ENCODE measurements at regions not wholly inside any gene's neighbourhood (a gene's known extent, or its start where the extent isn't known, plus 50 kb on each side); places are given as distances from the start of the nearest gene placed in this dataset.

- TF ChIP-seq ZBTB44 (tag by site-specific recombination; IDR thresholded peaks at IDR 0.05): no peak
- TF ChIP-seq BCL11B (tag by site-specific recombination; IDR thresholded peaks at IDR 0.05; ENCODE audit: low read depth): no peak
- no peak for TF ChIP-seq ZNF266 (tag by site-specific recombination; IDR thresholded peaks at IDR 0.05; ENCODE audit: low read depth)
- no peak for TF ChIP-seq ZNF561 (tag by site-specific recombination; IDR thresholded peaks at IDR 0.05; ENCODE audit: borderline replicate concordance)
- TF ChIP-seq ZNF623 (tag by site-specific recombination; IDR thresholded peaks at IDR 0.05): no peak
- TF ChIP-seq, protein P1, sequence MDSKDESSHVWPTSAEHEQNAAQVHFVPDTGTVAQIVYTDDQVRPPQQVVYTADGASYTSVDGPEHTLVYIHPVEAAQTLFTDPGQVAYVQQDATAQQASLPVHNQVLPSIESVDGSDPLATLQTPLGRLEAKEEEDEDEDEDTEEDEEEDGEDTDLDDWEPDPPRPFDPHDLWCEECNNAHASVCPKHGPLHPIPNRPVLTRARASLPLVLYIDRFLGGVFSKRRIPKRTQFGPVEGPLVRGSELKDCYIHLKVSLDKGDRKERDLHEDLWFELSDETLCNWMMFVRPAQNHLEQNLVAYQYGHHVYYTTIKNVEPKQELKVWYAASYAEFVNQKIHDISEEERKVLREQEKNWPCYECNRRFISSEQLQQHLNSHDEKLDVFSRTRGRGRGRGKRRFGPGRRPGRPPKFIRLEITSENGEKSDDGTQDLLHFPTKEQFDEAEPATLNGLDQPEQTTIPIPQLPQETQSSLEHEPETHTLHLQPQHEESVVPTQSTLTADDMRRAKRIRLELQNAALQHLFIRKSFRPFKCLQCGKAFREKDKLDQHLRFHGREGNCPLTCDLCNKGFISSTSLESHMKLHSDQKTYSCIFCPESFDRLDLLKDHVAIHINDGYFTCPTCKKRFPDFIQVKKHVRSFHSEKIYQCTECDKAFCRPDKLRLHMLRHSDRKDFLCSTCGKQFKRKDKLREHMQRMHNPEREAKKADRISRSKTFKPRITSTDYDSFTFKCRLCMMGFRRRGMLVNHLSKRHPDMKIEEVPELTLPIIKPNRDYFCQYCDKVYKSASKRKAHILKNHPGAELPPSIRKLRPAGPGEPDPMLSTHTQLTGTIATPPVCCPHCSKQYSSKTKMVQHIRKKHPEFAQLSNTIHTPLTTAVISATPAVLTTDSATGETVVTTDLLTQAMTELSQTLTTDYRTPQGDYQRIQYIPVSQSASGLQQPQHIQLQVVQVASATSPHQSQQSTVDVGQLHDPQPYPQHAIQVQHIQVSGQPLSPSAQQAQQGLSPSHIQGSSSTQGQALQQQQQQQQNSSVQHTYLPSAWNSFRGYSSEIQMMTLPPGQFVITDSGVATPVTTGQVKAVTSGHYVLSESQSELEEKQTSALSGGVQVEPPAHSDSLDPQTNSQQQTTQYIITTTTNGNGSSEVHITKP (tag by site-specific recombination; IDR thresholded peaks at IDR 0.05): no peak
Observed at GRCh38 chr1:50275566-50275965, 147.7 kb downstream of the DMRTA2 start (continued).

DNA sequence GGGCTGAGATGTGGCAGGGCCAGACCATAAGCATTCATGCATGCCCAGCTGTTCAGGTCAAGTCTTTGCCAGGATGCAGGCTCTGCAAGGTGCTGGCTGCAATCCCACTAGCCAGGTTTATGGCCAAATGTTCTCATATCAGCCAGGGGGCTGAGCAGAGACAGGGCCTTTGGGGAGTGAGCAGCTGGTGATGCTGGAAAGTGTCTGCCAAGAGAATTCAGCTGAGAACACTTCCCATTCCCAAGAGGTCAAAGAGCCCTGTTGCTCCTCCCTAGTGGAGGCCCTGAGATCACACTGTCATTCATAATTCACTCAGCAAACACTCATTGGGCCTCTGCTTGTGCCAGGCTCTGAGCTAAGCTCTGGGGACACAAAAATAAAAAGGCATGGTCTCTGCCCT, 150.3 kb downstream of the DMRTA2 start:
- H3K27ac ChIP-seq (ENCODE audit: extremely low read depth, low read depth, low read length): no peak overlapping the region
- no peaks in the 10 kb centered on the region for H3K9me3 ChIP-seq (ENCODE audit: control insufficient read depth, insufficient read depth, low read depth, low read length)
- no peak overlapping the region for H3K4me3 ChIP-seq (ENCODE audit: low read depth, low read length)
- CTCF ChIA-PET: interaction anchor here (0.6 to 1.8 kb wide), 4 partner anchors 13 to 1236 kb away, joined by 3 to 6 read pairs (median 4); no protein-coding TSS in a partner anchor
- no peaks in the 10 kb centered on the region for H3K36me3 ChIP-seq (ENCODE audit: control insufficient read depth in 2 of 2, insufficient read depth in 1 of 2, low read length in 2 of 2)
- TF ChIP-seq ZFP41 (tag by site-specific recombination; IDR thresholded peaks at IDR 0.05; ENCODE audit: borderline replicate concordance): no peak
- TF ChIP-seq ZSCAN4 (tag by site-specific recombination; IDR thresholded peaks at IDR 0.05): no peak
- no peak for TF ChIP-seq ZIC2 (tag by site-specific recombination; IDR thresholded peaks at IDR 0.05)
- TF ChIP-seq ZNF791 (tag by site-specific recombination; IDR thresholded peaks at IDR 0.05): no peak
- TF ChIP-seq ZNF416 (tag by site-specific recombination; IDR thresholded peaks at IDR 0.05): no peak
- POLR2A ChIA-PET: no interaction called here
- no peaks in the 10 kb centered on the region for H3K4me1 ChIP-seq (ENCODE audit: control insufficient read depth, insufficient read depth, low read length)

- no peak overlapping the region for H3K27ac ChIP-seq (ENCODE audit: extremely low read depth, low read depth, low read length)
- no peak for TF ChIP-seq ZNF2 (tag by site-specific recombination; IDR thresholded peaks at IDR 0.05)
- TF ChIP-seq PRDM4 (tag by site-specific recombination; IDR thresholded peaks at IDR 0.05): no peak
- TF ChIP-seq AEBP2 (tag by site-specific recombination; IDR thresholded peaks at IDR 0.05; ENCODE audit: borderline replicate concordance): no peak
- no peak for TF ChIP-seq ZNF366 (tag by site-specific recombination; conservative IDR thresholded peaks at IDR 0.05)
- no peak for TF ChIP-seq ZNF155 (tag by site-specific recombination; IDR thresholded peaks at IDR 0.05)
- peak; percentile 25; the same call in 1 of the 2 replicates for TF ChIP-seq ZNF654 (tag by site-specific recombination; IDR thresholded peaks at IDR 0.05; ENCODE audit: low read depth)
- H3K4me1 ChIP-seq (ENCODE audit: control insufficient read depth, insufficient read depth, low read length): no peaks in the 10 kb centered on the region
- no peak overlapping the region for H3K4me3 ChIP-seq (ENCODE audit: low read depth, low read length)
- CTCF ChIA-PET: interaction anchor here (0.6 to 1.9 kb wide), 17 partner anchors 8 to 1917 kb away, joined by 3 to 6 read pairs (median 3); no protein-coding TSS in a partner anchor
- no peaks in the 10 kb centered on the region for H3K9me3 ChIP-seq (ENCODE audit: control insufficient read depth, insufficient read depth, low read depth, low read length)
- no peaks in the 10 kb centered on the region for H3K36me3 ChIP-seq (ENCODE audit: control insufficient read depth in 2 of 2, insufficient read depth in 1 of 2, low read length in 2 of 2)
- POLR2A ChIA-PET: no interaction called here
Observed at GRCh38 chr1:50271968-50272578, 151.2 kb downstream of the DMRTA2 start.
